ENCODE measurements at regions not wholly inside any gene's neighbourhood (a gene's known extent, or its start where the extent isn't known, plus 50 kb on each side); places are given as distances from the start of the nearest gene placed in this dataset.

DNA sequence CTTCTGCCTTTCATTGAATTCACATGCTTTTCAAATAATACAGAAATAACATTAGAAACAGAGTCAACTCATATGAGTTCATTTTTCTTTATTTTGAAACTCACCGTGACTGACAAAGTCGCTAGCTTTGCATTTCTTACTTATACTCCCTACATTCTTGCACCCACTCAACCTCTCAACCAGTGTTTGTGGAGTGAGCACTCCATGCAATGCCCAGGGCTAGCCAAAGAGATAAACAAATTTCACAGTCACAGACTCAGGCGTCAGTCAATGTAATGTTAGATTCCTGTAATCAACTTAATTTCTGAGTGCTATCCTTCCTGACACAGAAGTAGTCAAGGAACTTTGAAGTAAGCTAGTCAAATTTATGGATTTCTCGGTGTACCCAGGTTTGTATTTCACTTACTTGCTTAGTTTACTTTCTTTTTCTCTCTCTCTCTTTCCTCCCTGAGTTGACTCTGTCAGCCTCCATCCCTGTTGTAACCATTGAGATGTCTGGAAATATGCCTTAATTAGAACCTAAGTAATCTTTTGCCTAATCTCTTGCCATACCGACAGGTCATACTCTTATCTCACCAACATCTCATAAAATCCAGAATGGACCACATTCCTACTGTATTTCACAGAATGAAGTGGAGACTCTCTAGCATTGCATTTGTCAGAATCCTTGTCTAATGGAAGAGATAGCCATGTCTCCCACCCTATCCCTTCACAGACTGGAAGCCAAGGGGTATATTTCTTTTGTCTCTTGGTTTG, 413.0 kb downstream of the AEBP2 start:
- no peak for TF ChIP-seq CTCF (IDR thresholded peaks at IDR 0.05; ENCODE audit: low read length)
- TF ChIP-seq EZH2 (optimal IDR thresholded peaks at IDR 0.05; ENCODE audit: low read depth, low read length), result no peak
